ENCODE measurements at regions not wholly inside any gene's neighbourhood (a gene's known extent, or its start where the extent isn't known, plus 50 kb on each side); places are given as distances from the start of the nearest gene placed in this dataset.

GRCh38 chr2:146239392-146240135 lies 1605.3 kb upstream of the ACVR2A start:
- no peak for DNase-seq

GRCh38 chr2:146238254-146238966 lies 1606.4 kb upstream of the ACVR2A start:
- DNase-seq = no peak

- no peak for DNase-seq
Measured at GRCh38 chr2:146235158-146235557, 1609.7 kb upstream of the ACVR2A start.

GRCh38 chr2:146229508-146230155 lies 1615.2 kb upstream of the ACVR2A start:
- no peak for DNase-seq

GRCh38 chr2:146228466-146229058 lies 1616.3 kb upstream of the ACVR2A start:
- DNase-seq = no peak

- DNase-seq = no peak
Measured at GRCh38 chr2:146228020-146228393, 1616.8 kb upstream of the ACVR2A start.

- DNase-seq = no peak
Measured at GRCh38 chr2:146227152-146228019, 1617.4 kb upstream of the ACVR2A start.

GRCh38 chr2:146226077-146226476 lies 1618.8 kb upstream of the ACVR2A start:
- DNase-seq = no peak

GRCh38 chr2:146221826-146222225 lies 1623.0 kb upstream of the ACVR2A start:
- no peak for DNase-seq

- no peak for DNase-seq
Measured at GRCh38 chr2:146220957-146221356, 1623.9 kb upstream of the ACVR2A start.

- DNase-seq = no peak
Measured at GRCh38 chr2:146214394-146214929, 1630.4 kb upstream of the ACVR2A start.

- no peak for DNase-seq
Measured at GRCh38 chr2:146213674-146214073, 1631.2 kb upstream of the ACVR2A start.

GRCh38 chr2:146212602-146213001 lies 1632.2 kb upstream of the ACVR2A start:
- DNase-seq = no peak

- DNase-seq = no peak
Measured at GRCh38 chr2:146209842-146210275, 1635.0 kb upstream of the ACVR2A start.

GRCh38 chr2:146207901-146208300 lies 1636.9 kb upstream of the ACVR2A start:
- DNase-seq = no peak

GRCh38 chr2:146207417-146207816 lies 1637.4 kb upstream of the ACVR2A start:
- no peak for DNase-seq

- DNase-seq = no peak
Measured at GRCh38 chr2:146203064-146203624, 1641.7 kb upstream of the ACVR2A start.

- no peak for DNase-seq
Measured at GRCh38 chr2:146193619-146194018, 1651.2 kb upstream of the ACVR2A start.

- no peak for DNase-seq
Measured at GRCh38 chr2:146189541-146189940, 1655.3 kb upstream of the ACVR2A start.

GRCh38 chr2:146173934-146174333 lies 1654.0 kb upstream of the ZEB2 start:
- no peak for DNase-seq

GRCh38 chr2:146161256-146161882 lies 1641.5 kb upstream of the ZEB2 start:
- no peak for DNase-seq
